HG02840 (cell line): ENCODE measurements at regions not wholly inside any gene's neighbourhood (a gene's known extent, or its start where the extent isn't known, plus 50 kb on each side); places are given as distances from the start of the nearest gene placed in this dataset.

Experiments used
- ATAC-seq: cut with Tn5 transposase; IDR thresholded peaks from one replicate; pipeline ENCODE4 v1.9.1; 2021; ENCODE audit warnings: mild to moderate bottlenecking, moderate library complexity, moderate number of reproducible peaks; ENCODE audit not compliant: unreplicated experiment, low FRiP score

DNA sequence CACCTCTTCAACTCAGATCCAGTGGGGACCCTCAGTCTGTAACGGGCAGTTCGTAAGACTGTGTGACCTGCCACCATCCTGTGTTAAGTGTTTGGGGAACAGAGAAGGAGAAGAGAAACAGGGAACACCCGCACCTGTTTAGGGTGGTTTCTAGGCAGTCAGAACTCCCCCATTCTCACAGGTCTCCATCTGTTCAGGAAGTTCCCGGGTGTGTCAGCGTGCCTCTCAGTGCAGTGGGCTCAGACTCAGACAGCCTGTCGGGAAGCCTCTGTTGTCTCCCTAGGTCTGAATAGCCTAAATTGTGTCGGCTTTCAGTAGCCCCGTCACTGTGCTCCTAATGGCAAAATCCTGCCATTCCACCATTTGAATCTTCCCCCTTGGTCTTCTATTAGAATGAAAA lies 256.6 kb downstream of the LOXHD1 start:
- no peak for ATAC-seq

DNA sequence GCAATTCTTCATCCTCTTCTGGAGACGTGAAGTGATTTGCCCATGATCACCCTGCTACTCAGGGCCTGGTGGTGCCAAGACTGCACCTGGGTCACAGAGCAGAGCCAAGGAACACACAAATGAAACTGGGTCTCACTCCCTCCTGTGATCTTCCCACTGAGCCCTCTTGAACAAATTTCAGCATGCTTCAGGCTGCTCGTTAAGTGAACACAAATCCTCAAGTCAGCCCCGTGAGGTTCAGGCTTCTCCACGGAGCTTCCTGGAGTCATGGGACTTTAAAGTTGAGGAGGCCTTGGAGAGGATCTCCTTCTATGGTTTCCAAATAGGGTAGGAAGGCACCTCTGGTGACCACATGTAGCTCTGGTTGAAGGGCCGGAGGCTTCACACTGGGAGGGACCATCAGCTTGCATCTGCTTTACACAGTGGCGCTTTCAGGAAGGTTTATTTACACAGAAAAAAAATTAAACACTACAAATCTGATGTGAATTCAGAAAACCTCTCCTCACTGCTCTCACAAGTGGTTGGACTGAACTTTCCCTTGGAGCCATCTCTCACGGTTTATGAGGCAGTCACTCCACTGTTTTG lies 255.4 kb downstream of the LOXHD1 start:
- ATAC-seq, result no peak

DNA sequence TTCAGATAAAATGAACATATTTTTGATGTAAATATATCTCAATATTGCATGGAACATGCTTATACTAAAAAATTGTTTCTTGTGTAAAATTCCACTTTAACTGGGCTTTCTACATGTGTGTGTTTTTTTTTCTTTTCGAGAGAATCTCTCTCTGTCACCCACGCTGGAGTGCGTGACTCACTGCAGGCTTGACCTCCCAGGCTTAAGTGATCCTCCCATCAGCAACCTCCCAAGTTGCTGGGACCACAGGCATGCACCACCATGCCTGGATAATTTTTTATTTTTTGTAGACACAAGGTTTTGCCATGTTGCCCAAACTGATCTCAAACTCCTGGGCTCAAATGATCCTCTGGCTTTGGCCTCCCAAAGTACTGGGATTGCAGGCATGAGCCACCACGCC lies 254.6 kb downstream of the LOXHD1 start:
- no peak for ATAC-seq

DNA sequence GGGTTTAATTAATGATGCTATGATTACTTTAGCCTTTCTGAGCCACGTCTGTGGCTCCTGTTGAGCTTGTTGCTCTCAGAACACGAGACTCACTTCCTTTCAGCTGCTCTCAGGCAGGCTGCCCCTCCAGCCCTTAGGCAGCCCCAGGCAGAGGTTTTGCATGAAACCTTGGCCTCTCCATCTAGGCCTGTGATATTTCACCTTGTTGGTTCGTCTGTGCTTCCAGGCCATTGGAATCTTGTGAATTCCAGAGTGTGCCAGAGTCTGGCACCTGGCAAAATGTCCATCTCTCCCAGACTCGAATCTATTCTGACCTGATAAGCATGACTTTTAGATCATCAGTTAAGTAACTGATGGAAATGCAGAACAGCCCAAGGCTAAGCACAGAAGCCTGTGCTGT lies 254.1 kb downstream of the LOXHD1 start:
- no peak for ATAC-seq

DNA sequence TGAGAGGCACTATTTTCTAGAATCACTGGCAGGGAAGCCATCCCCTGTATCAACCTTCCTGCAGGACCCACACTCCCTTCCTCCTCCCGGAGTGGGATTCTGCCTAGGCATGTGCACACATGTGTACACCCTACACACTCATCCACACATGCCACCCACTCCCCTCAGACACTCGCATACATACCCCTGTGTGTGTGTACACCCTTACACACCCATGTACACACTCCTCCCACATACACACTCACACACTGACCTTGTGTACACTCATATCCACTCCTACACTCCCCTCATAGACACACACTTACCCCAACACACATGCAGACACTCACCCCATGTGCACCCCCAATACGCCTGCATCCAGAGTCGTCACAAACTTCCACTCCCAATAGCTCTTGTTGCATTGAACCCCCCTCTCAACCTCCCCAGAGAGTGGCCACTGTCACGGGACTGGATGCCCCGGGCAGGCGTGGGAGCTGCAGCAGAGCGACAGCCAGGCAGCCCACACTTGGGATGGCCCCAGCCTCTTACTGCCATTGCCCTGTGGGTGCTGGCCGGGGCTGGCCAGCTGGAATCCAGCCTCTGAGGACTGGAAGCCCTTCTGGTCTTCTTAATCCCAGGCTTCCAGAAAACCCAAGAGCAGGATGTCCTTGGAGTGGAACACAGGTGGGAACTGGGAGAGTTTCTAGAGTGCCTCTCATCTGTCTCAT lies 251.0 kb downstream of the LOXHD1 start:
- no peak for ATAC-seq

DNA sequence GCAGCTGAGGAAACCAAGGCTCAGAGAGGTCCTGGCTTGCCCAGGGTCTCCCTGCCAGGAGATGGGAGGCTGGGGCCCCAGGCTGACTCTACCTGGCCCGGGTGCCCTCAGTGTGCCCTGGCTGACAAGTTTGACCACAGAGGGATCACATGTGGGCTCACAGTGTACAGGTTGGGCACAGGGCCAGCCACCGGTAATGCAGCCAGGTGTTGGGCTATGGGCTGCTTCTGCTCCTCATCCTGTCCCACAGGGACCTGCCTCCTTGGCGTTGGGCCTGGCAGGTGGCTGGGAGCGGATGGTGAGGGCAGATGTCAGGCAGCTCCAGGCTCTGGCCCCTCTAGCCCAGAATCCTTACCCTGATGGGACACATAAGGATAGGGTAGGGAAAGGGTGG lies 250.5 kb downstream of the LOXHD1 start:
- no peak for ATAC-seq

DNA sequence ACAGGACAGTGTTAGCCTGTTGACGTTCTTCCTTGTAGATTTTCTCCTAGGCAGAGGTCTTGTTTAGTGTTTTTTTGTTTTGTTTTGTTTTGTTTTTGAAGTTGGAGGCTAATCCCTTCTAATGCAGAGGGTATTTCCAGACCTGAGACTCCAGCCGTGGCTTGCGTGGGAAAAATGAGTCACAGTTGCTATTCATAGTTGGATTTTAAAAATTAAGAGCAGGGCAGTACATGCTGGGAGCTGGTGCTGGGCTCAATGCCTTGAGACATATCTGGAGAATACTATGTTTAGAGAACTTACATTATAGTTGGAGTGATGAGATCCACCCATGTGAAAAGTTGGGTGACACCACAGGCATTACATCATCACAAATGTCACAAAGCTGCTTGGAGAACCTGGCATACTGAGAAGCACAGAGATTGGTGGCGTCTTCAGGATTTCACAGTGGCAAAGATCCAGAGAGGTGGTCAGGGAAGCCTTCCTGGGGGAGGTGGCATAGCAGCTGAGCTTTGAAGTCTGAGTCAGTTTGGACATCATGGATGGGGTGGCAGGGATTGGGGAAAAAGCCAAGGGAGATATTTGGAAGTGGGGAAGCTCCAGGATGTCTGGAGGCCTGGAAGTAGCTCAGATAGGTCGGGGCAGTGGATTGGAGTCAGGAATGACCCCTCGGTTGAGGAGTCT lies 249.4 kb downstream of the LOXHD1 start:
- no peak for ATAC-seq

DNA sequence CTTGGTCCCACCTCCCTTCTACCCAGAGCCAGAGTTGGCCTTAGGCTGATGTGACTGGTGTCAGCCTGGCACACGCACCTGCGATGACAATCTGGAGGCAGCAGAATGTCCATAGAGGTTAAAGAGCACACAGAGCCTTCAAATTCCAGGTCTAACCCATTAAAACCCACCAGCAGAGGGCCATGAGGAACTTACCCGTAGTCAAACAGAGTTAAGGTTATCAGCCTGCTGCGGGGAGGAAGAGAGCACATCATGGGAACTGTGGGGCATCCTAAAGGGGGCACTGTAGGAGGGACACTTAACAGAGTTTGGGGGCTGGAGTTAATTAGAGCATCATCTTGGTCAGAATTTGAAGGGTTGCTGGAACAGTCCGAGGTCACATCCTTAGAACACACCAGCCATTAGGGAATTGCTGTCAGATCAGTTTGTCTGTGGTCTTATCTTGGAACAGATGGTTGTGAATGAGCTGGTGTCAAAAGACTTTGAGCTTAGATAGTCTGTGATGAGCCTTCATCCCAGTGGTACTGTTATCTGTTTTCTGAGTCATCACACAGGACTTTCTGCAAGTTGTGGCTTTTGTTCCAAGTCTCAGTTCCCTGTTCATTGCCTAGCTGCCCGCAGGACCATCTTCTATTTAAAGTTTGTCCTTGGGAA lies 248.6 kb downstream of the LOXHD1 start:
- no peak for ATAC-seq

DNA sequence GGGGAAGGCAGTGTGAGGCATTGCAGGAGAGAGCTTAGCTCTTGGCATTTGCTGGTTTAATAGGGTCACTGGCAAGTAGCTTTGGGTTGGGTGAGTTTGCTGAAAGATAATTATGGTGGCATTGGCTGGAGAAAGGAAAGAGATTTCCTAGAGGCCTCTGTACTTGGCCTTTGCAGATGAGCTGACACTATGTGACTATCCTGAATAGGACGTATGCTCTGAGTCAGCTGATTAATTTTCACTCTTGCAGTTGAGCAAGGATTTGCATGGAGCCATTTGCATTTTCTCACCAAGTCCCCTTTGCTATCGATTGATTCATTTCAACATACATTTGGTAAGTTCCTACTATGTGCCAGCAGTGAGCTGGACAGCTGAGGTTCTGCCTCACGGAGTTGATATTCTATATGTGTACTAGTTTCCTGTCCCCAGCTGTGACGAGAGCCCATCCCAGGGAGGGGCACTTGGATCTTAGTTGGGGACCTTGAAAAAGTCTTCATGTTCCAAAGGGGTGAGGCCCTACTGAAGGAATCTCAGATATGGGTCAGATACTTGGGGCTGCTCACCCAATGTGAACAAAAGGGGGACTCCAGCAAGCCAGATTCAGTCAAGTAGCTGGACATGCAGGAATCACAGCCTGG lies 245.7 kb downstream of the LOXHD1 start:
- no peak for ATAC-seq

DNA sequence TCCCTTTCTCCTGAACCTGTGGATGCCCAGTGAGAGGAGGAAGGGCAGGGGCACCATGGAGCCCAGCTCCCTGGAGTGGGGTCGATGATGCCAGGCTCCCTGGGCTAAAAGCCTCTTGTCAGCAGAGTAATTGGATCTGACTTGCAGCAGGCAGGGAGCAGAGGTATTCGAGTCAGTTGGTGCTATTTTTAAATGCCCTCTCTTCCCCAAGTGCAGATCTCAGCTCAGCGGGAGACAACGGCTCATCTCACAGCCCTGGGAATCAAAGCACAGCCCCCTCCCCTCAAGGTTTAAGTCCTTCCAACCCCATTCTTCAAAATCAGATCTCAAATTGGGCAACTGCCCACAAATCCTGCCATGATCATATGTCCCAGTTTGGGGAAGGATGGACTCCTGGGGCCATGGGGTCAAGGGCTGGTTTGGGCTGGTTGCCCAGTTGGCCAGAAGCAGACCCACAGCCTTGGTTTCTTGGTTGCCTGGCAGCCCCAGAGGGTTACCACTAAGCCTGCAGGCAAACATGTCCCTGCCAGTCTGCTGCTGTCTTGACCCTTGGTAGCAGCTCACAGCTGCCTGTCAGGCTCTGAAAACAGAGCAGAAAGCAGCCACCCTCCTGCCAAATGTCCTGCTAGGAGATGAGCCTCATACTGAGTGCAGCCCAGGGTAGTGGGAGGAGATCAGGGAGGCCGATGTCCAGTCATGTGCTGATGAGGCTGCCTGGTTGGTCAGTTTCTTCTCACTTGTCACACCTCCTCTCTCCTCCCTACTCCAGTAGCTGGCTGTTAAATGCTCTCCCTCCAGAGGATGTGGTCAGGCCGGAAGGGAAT lies 244.9 kb downstream of the LOXHD1 start:
- ATAC-seq, result no peak

DNA sequence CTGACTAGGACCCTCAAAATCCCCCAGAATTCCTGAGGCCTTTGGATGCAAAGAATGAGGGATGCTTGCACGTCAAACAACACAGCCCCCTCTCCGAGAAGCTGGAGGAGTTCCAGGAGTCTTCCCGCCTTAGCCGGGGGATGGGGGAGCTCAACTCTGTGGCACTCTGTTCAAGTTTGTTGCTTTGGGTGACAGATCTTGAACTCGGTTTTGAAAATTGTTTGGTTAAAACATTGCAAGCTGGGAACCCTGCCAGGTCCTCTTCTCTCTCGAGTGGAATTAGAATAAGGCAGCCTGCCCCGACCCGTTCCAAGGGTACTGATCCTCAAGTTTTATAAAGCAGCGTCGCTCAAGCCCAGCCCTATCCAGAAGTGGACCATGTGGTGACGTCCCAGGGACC lies 244.1 kb downstream of the LOXHD1 start:
- ATAC-seq, result no peak

DNA sequence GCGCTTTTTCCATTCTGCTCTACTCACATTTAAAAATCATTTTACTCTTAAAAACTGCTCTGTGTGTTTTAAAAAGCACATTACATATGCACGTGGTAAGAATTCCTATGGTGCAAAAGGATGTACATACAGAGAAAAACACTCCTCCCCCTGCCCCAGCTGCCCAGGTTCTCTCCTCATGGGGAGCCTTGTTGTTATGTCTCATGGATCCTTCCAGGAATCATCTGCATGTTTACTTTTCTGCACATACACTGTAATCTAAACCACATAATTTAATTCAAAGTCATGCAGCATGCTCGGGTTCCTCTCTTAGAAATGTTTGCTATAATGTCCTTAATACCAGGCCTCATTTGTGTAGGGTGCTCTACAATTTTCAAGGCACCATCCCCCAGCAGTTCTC lies 243.3 kb downstream of the LOXHD1 start:
- ATAC-seq, result no peak

DNA sequence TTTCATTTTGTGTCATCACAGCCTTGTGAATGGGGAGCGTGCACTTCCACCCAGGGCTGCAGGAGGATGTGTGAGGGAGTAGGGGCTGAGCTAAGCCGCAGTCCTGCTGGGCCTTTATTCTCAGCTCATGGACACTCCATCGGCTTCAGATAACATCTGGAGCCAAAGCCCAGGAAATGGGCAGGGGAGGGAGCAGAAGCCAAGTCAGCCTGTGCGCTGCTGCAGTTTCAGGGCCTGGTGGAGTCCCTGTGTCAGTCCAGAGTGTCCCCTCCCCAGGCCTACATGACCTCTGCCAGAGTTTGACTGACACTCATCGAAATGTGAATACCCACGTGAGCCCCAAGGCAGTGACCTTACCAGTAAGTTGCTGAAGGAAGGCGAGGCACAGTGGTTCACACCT lies 242.2 kb downstream of the LOXHD1 start:
- no peak for ATAC-seq

DNA sequence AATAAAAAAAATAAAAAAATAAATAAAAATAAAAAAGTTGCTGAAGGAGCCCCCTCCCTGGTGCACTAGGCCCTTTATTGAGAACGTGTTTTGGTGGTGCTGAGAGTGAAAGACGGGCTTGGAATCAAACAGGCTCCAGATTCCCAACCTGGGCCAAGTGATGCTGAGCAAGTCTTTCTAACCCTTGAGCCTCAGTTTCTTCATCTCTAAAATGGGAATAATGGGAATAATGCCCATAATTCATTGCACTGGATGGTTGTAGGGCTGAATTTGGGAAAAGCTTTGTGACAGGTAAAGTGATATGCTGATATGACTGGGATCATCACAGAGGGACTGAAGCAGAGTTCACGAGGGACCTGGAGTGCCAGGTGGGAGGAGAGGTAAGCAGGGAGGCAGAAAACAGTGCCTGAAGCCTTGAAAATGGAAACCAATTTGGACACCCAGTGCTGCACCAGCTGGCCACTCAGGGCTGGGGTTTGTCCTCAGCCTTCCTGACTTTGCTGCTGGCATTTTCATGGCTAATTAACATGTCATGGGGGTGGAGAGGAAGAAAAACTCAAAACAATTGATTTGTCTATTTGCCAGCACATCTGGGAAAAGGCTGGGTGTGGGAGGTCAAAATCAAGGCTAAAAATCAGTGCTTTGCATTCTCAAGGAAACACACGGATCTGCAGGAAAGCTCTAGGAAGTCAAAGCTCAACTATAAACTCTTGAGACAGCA lies 241.3 kb downstream of the LOXHD1 start:
- ATAC-seq, result no peak

DNA sequence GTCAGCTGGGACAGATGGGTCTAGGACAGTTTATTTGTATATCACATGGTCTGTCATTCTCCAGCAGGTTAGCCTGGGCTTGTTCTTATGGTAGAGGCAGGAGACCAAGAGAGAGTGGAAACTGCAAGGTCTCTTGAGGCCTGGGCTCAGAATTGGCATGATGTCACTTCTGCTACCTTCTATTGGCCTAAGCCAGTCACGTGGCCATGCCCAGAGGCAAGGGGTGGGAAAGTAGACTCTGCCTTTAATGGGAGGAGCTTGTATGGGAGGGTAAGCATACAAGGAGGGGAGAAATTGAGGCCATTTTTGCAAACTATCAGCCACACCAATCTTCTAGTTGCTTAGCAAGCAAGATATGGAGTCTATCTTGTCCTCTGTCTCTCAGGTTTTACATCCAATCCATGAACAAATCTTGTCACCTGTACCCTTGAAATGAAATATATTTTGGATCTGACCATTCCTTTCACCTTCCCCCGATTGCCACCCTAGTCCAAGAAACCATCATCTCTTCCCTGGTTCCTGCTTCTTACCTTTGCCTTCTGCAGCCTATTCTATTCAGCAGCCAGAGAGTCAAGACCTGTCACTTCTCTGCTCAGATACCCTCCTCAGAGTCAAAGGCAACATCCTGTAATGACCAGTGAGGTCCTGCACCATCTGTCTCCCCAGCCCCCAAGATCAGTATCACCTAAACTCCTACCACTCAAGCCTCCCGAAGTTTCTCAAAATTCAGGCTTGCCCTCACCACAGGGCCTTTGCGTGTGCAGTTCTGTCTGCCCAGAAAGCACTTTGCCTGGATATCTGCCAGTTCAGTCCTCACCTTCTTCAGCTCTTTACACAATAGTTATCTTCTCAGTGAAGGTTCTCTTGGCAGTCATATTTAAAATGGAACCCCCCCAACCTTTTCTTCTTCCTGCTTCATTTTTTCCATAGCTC lies 240.0 kb downstream of the LOXHD1 start:
- no peak for ATAC-seq

DNA sequence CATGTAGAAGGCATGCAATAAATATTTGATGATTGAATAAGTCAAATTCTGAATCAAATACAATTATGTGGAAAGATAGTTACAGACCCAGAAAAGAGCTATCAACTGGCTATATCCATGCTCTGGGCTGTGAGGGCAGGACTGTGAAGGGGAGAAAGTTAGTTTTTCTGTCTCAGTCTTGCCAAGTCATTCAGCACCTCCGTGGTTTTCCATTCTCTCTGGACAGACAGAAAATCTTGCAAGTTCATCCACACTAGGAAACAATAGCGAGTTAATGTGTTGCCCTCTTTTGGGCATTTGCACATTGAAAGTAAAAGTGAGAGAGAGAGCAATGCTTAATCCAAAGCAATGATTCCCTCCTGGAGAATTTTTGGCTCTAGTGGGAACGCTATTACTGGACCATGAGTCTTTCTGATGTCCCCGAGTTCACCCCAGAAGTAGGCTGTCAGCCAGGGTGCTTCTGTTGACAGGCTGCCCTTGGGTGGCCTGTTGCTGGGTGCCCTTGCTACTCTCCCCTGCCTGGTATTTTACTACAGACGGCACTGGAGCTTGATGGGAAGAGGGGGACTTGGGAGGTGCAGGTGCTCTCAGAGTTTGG lies 238.3 kb downstream of the LOXHD1 start:
- no peak for ATAC-seq

DNA sequence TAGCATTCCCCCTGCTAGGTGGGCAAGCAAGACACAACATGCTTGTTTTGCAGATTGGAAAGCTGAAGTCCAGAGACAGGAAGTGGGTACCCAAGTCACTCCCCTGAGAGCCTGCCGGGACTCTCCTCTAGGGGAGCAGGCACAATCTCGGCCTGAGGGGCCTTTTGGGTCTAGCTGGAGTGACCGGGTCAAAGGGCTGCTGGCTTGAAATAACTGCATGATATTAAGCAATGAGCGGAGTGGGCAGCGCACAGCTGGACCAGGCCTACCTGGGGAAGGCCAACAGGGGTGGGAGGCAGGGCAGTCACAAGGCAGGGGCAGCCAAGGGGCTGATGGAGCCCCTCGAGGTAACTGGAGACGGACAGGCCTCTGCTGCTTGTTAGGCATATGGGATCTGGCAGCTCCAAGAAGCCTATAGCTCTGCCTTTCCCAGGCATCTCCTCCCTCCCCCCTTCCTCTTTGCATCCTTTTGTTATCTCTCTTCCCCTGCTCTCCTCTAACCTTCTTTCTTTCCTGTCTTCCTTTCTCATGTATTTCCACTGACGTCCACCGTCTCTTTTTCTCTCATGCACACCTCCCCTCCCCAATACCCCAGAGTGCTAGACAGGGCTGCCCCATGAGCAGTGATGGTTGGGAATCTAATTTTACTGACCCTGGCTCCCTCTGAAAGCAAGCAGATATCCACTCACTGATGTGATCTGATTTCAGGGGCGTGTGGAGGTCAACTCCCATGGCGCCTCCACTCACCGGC lies 237.5 kb downstream of the LOXHD1 start:
- no peak for ATAC-seq
